Neural progenitor cell (in vitro differentiated cells): ENCODE measurements at regions not wholly inside any gene's neighbourhood (a gene's known extent, or its start where the extent isn't known, plus 50 kb on each side); places are given as distances from the start of the nearest gene placed in this dataset.
"Not testable (repeated sequence)": the region's sequence is repeated elsewhere in the genome, so short reads cannot be mapped to it uniquely, and the experiment has no call there.

Experiments
- DNase-seq: peaks from one replicate; pipeline ENCODE4 v3.0.0-alpha.2; 2016; ENCODE audit warnings: low spot score
- H2AFZ ChIP-seq: fragments of 200-600 bp; sonication (generic); replicated peaks from 2 replicates; pipeline ENCODE4 v1.6.1; 2016; ENCODE audit warnings: antibody characterized with exemption
- H3F3A ChIP-seq: fragments of 200-600 bp; sonication (generic); 2 replicates; pipeline ENCODE4 v1.6.1; 2016; ENCODE audit warnings: antibody characterized with exemption, low read depth
- H3K27ac ChIP-seq: fragments of 200-600 bp; sonication (generic); 2 replicates; pipeline ENCODE4 v1.5.1; 2016; ENCODE audit warnings: mild to moderate bottlenecking
- H3K27me3 ChIP-seq: fragments of 200-600 bp; sonication (generic); 2 replicates; pipeline ENCODE4 v1.6.1; 2016; ENCODE audit warnings: mild to moderate bottlenecking, moderate library complexity
- H3K36me3 ChIP-seq: fragments of 200-600 bp; sonication (generic); 2 replicates; pipeline ENCODE4 v1.5.1; 2016
- H3K4me1 ChIP-seq: fragments of 200-600 bp; sonication (generic); 2 replicates; pipeline ENCODE4 v1.6.1; 2016; ENCODE audit warnings: mixed run types
- H3K4me2 ChIP-seq: fragments of 200-600 bp; sonication (generic); 2 replicates; pipeline ENCODE4 v1.6.1; 2016
- H3K4me3 ChIP-seq: fragments of 200-600 bp; sonication (generic); 2 replicates; pipeline ENCODE4 v1.5.1; 2016
- H3K79me2 ChIP-seq: fragments of 200-600 bp; sonication (generic); 2 replicates; pipeline ENCODE4 v1.6.1; 2016; ENCODE audit warnings: low read depth
- H3K9ac ChIP-seq: fragments of 200-600 bp; sonication (generic); 2 replicates; pipeline ENCODE4 v1.6.1; 2016
- H3K9me3 ChIP-seq: fragments of 200-600 bp; sonication (generic); 2 replicates; pipeline ENCODE4 v1.5.1; 2016; ENCODE audit warnings: low read depth
- H4K20me1 ChIP-seq: fragments of 200-600 bp; sonication (generic); 2 replicates; pipeline ENCODE4 v1.6.1; 2016; ENCODE audit warnings: low read depth
- H3K27ac Mint-ChIP-seq: 3 replicates; pipeline ENCODE4 v1.8.0; 2021; ENCODE audit warnings: mixed read lengths
- H3K27me3 Mint-ChIP-seq: 2 replicates; pipeline ENCODE4 v1.8.0; 2022; ENCODE audit warnings: low read depth, mild to moderate bottlenecking, inconsistent platforms, moderate library complexity, mixed read lengths; ENCODE audit not compliant: insufficient read depth
- H3K36me3 Mint-ChIP-seq: 3 replicates; pipeline ENCODE4 v1.8.0; 2021; ENCODE audit warnings: mixed read lengths
- H3K4me1 Mint-ChIP-seq: 3 replicates; pipeline ENCODE4 v1.8.0; 2021; ENCODE audit warnings: mixed read lengths
- H3K4me3 Mint-ChIP-seq: 3 replicates; pipeline ENCODE4 v1.8.0; 2021; ENCODE audit warnings: mild to moderate bottlenecking, moderate library complexity, mixed read lengths
- H3K9me3 Mint-ChIP-seq: 3 replicates; pipeline ENCODE4 v1.8.0; 2020; ENCODE audit warnings: mixed read lengths
- EZH2 ChIP-seq: fragments of 200-600 bp; sonication (generic); IDR thresholded peaks from 2 replicates; pipeline ENCODE4 v1.6.1; 2017; ENCODE audit warnings: antibody characterized with exemption, mild to moderate bottlenecking, moderate library complexity
- EZH2phosphoT487 ChIP-seq: fragments of 200-600 bp; sonication (generic); IDR thresholded peaks from 2 replicates; pipeline ENCODE4 v1.6.1; 2017; ENCODE audit warnings: antibody characterized with exemption
- TF ChIP-seq, protein P1 (sequence below): fragments of 200-600 bp; sonication (generic); IDR thresholded peaks from 2 replicates; pipeline ENCODE4 v1.5.1; 2017; ENCODE audit warnings: antibody characterized with exemption, mild to moderate bottlenecking

DNA sequence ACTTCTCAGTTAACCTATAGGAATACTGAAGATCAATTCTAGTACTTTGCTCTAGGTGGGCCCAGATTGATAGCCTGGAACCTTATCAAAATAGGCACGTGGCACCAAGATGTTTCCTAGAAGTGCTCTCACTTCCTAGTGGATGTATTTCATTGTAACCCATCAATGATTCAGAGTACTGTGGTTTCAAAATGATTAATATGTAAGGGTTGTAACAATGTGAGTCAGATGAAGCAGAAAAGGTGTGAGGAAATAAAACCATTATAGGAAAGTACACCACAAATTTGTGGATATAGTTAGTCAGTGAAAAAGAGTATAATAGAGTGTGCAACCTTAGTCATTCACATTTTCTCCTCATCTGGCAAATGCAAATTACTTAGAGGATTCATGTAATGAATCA, 177.3 kb upstream of the FST start:
- Histone ChIP-seq H3K4me3 (no peak overlapping the region), H3K79me2 (no peaks in the 10 kb centered on the region), H3K9me3 (no peaks in the 10 kb centered on the region), H2AFZ (no peak overlapping the region), H3F3A (no peaks in the 10 kb centered on the region), H3K36me3 (no peaks in the 10 kb centered on the region), H3K4me2 (no peak overlapping the region), H3K27ac (no peak overlapping the region), H3K9ac (no peak overlapping the region), H4K20me1 (no peaks in the 10 kb centered on the region), H3K4me1 (no peaks in the 10 kb centered on the region), H3K27me3 (no peaks in the 10 kb centered on the region)
- H3K4me1 Mint-ChIP-seq, result no peaks in the 10 kb centered on the region
- H3K4me3 Mint-ChIP-seq, result no peak overlapping the region
- H3K27me3 Mint-ChIP-seq, result no peaks in the 10 kb centered on the region
- no peak for DNase-seq
- no peak overlapping the region for H3K27ac Mint-ChIP-seq
- TF ChIP-seq, protein P1, sequence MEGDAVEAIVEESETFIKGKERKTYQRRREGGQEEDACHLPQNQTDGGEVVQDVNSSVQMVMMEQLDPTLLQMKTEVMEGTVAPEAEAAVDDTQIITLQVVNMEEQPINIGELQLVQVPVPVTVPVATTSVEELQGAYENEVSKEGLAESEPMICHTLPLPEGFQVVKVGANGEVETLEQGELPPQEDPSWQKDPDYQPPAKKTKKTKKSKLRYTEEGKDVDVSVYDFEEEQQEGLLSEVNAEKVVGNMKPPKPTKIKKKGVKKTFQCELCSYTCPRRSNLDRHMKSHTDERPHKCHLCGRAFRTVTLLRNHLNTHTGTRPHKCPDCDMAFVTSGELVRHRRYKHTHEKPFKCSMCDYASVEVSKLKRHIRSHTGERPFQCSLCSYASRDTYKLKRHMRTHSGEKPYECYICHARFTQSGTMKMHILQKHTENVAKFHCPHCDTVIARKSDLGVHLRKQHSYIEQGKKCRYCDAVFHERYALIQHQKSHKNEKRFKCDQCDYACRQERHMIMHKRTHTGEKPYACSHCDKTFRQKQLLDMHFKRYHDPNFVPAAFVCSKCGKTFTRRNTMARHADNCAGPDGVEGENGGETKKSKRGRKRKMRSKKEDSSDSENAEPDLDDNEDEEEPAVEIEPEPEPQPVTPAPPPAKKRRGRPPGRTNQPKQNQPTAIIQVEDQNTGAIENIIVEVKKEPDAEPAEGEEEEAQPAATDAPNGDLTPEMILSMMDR, result no peak
- TF ChIP-seq EZH2phosphoT487, result no peak
- TF ChIP-seq EZH2, result no peak
- peaks cover 2% of the 10 kb centered on the region for H3K9me3 Mint-ChIP-seq
- peaks cover 2% of the 10 kb centered on the region for H3K36me3 Mint-ChIP-seq

DNA sequence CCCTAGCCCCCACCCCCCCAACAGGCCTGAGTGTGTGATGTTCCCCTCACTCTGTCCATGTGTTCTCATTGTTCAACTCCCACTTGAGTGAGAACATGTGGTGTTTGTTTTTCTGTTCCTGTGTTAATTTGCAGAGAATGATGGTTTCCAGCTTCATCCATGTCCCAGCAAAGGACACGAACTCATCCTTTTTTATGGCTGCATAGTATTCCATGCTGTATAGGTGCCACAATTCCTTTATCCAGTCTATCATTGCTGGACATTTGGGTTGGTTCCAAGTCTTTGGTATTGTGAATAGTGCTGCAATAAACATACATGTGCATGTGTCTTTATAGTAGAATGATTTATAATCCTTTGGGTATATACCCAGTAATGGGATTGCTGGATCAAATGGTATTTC, 175.1 kb upstream of the FST start:
- H3K79me2 ChIP-seq, H4K20me1 ChIP-seq, H2AFZ ChIP-seq, H3K4me1 Mint-ChIP-seq, H3K27me3 ChIP-seq, H3K36me3 ChIP-seq, H3K9ac ChIP-seq, H3K9me3 Mint-ChIP-seq, H3F3A ChIP-seq, DNase-seq, H3K36me3 Mint-ChIP-seq, H3K4me2 ChIP-seq, H3K4me3 Mint-ChIP-seq, H3K4me1 ChIP-seq, H3K27ac Mint-ChIP-seq, H3K4me3 ChIP-seq, H3K9me3 ChIP-seq, H3K27me3 Mint-ChIP-seq, H3K27ac ChIP-seq: not testable (repeated sequence)

- Histone ChIP-seq H3F3A (no peaks in the 10 kb centered on the region), H3K79me2 (no peaks in the 10 kb centered on the region), H3K4me1 (no peaks in the 10 kb centered on the region), H2AFZ (no peak overlapping the region), H3K27ac (no peak overlapping the region), H3K4me3 (no peak overlapping the region), H3K4me2 (no peak overlapping the region), H3K36me3 (no peaks in the 10 kb centered on the region), H4K20me1 (no peaks in the 10 kb centered on the region), H3K9me3 (no peaks in the 10 kb centered on the region), H3K27me3 (no peaks in the 10 kb centered on the region), H3K9ac (no peak overlapping the region)
- Mint-ChIP-seq H3K4me1 (no peaks in the 10 kb centered on the region), H3K9me3 (peaks cover 5% of the 10 kb centered on the region), H3K4me3 (no peak overlapping the region), H3K27ac (no peak overlapping the region), H3K36me3 (peaks cover 2% of the 10 kb centered on the region), H3K27me3 (peaks cover 2% of the 10 kb centered on the region)
- no peak for DNase-seq
- TF ChIP-seq, protein P1, result no peak
- TF ChIP-seq EZH2, result no peak
- no peak for TF ChIP-seq EZH2phosphoT487
These were observed 170.8 kb upstream of the FST start for GRCh38 chr5:53309653-53310052.

DNA sequence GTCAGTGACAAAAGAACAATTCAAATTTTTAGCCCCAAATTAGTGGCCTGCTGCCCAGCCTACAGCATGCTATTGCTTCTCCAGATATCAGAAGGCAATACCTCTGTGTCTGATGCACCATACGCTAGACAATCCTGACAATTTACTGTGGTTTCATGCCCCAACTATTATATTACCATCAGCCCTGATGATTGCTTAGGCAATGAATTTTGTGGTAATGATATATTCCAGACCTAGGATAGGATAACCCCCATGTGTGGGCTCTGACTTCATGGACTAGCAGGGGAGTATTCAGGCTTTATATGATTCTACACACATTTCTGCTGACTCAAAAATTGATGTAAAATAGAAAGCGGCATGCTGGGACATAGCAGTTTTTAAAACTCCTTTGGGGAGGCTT, 168.7 kb upstream of the FST start:
- Histone ChIP-seq H3K9ac (no peak overlapping the region), H4K20me1 (no peaks in the 10 kb centered on the region), H3K27me3 (no peaks in the 10 kb centered on the region), H3K9me3 (no peaks in the 10 kb centered on the region), H3K4me2 (no peak overlapping the region), H3K27ac (no peak overlapping the region), H2AFZ (no peak overlapping the region), H3K79me2 (no peaks in the 10 kb centered on the region), H3K4me1 (no peaks in the 10 kb centered on the region), H3K4me3 (no peak overlapping the region), H3K36me3 (no peaks in the 10 kb centered on the region), H3F3A (no peaks in the 10 kb centered on the region)
- Mint-ChIP-seq H3K36me3 (no peaks in the 10 kb centered on the region), H3K4me3 (no peak overlapping the region), H3K9me3 (peaks cover 9% of the 10 kb centered on the region), H3K27ac (no peak overlapping the region), H3K4me1 (no peaks in the 10 kb centered on the region), H3K27me3 (peaks cover 2% of the 10 kb centered on the region)
- DNase-seq, result no peak
- TF ChIP-seq EZH2phosphoT487, result no peak
- TF ChIP-seq, protein P1, result no peak
- TF ChIP-seq EZH2, result no peak
